ENCODE measurements at regions not wholly inside any gene's neighbourhood (a gene's known extent, or its start where the extent isn't known, plus 50 kb on each side); places are given as distances from the start of the nearest gene placed in this dataset.

DNA sequence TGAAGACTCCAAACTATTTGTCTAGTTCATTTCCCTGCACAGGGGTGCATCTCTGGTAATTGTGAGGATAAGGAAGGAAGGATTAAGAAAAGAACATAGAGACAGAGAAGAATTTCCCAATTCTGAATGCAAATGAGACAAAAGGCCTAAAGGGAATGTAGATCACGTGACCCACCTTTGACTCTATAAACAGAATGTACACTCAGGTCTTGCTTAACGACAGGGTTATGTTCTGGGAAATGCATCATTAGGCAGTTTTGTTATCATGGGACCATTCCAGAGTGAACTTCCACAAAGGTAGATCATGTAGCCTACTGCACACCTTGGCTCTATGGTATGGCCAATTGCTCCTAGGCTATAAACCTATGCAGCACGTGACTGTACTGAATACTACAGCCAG is 252.3 kb upstream of the ZP4 start:
- no peak for DNase-seq

DNA sequence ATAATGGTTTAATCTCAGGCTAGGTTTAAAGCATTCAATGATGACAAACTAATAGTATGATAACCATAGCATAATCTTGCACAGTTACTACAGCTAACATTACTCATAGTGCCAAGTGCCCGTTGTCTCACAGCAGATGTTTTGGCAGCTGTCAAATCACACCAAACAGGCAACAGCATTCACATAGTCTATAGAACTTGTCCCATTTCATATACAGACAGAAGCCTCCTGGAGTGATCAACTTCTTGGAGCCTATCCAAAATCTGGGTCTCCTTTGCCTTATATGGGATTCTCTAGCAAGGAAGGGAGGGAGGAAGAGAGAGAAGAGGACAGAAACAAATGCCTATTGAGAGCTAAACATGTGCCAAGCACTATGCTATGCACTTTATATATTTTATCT is 250.6 kb upstream of the ZP4 start:
- DNase-seq = no peak

DNA sequence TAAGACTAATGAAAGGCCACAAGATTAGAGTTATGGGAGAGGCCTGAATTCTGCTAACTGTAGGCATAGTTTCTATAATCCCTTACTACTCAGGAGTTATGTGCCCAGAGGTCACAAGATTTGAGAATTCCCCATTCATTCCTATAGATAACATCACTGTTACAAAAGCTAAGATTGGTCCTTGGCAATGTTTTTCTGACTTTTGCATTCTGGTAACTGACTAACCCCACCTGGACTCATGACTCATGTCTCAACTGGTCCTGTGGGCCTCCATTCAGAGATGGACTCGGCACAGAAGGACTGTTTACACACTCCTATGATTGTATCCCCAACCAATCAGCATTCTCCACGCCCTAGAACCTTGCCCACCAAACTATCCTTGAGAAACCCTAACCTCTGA is 249.0 kb upstream of the ZP4 start:
- DNase-seq = no peak

DNA sequence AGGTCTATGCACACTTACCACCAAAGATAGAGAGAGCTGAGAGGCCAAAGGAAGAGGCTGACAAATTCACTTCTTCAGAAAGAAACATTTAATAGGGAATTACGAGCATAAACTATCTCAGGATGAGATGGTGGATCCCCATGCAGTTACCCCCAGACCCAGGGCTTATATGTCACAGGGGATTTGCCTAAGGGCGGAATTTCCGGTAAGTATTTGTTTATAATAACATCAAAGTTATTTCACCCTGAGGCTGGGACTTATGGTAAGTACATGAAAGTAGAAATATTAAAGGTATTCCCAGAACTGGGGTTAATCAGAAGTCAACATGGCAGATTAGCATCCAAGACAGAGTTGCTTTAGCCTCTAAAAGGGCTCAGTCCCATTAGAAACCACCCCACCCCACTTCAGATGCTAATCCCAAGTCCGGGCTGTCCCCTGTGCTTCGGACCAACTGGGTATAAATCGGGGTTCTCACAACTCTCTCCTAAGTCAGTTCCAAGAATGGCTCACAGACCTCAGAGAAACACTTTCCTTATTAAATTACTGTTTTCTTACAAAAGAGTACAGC is 247.4 kb upstream of the ZP4 start:
- no peak for DNase-seq

DNA sequence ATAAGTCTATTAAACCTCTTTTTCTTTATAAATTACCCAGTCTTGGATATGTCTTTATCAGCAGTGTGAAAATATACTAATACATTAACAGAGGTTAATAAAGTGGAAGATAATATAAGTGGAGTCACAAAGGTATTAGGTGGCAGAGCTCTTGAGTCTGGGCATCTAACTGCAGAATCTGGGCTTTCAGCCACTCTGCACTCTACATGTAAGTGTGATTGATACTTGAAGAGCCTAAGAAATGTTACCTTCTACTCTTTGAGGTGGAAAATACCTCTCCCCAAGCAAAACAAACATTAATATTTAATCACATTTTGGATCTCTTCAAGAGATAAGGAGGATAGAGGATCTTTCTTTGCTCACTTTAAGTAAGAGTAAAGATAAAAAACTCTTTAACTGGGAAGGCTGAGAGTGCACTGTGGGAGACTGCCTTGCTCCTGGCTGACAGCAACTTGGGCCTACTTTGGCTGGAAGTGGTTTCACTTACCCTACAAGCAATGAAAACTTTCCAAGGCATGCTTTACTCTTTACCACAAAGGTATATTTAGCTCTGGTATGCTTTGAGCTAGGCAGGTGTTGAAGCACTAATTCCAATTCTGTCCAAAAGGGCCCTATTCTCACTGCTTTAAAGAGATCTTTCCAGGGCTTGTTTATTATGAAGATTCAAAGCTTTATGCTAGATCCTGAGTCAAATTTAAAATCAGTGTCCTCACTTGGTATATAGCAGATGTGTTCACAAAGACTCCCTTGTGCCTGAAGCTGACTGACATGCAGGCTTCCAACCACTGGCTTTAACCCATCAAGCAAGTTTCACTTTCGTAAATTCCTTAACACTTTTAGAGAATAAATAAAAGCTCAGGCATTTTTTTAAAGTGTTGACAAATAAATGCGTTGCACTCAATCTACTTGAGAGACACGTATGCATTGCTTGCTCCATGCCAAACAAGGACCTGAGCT is 245.3 kb upstream of the ZP4 start:
- no peak for DNase-seq

DNA sequence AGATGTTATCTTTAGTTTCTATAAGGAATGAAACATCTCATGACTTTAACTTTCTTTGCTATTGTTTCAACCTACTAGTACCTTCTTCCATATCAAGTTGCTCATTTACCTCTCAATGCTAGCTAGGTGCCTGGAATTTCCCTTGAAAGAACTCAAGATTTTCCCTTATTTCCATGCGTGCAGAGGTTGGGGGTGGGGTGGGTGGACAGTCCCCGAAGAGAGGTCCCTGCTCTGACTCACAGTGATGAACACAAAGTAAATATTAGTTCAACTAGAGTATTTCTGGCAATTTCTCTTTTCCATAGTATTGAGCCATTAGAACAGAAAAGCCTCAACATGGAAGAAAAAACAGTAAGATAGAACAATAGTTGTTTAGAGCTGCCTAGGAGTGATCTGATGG is 239.0 kb upstream of the ZP4 start:
- no peak for DNase-seq

DNA sequence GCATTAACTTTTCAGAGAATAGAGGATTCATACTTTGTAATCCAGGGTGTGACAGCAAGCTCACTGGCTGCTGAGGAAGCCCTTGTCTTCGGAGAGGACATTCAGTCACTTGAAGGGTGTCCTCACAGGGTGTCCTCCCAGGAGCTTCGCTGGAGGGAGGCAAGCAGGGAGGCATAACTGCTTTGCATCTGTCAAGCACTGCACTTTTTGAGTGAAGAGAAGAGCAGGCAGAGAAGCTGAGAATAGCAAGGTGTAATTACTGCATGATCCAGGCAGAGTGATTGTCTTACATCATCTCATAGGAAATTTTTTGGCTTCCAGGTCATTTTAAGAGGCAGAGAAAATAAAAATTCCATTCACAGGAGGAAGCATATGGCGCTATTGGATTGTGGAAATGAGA is 232.5 kb upstream of the ZP4 start:
- no peak for DNase-seq

DNA sequence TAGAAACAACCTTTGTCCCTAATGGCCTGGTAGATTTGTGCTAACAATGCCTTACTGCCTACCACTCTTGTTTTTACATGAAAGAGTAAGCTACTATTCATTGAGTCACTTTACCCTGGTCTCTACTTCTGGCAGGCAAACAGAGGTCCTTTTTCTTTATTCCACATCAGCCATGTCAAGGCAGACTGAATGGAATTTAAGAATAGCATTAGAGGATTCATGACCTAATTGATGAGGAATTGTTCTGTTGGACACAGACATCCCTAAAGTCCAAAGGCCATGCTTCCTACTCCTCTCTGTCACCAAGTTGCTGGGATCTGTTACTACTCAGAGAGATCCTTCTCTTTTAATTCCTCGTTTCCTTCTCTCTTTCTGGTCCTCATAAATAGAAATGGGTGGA is 229.1 kb upstream of the ZP4 start:
- DNase-seq = no peak

DNA sequence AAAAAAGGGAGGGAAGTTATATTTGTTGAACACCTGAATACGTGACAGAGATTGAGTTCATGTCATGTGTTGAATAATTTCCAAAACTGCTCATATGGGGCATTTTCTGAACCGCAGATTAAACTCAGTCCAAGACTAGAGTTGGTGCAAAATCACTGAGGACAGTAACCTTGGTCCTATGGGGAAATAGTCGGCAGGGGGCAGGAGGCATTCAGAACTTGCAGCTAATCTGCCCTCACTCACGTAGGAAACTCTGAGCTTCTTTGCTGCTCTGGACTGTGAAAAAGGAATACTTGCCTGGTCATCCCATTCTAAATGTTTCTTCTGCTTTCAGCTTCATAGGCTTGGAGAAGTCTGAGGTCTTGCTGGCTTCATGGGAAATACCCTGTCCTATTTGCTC is 228.3 kb upstream of the ZP4 start:
- no peak for DNase-seq

DNA sequence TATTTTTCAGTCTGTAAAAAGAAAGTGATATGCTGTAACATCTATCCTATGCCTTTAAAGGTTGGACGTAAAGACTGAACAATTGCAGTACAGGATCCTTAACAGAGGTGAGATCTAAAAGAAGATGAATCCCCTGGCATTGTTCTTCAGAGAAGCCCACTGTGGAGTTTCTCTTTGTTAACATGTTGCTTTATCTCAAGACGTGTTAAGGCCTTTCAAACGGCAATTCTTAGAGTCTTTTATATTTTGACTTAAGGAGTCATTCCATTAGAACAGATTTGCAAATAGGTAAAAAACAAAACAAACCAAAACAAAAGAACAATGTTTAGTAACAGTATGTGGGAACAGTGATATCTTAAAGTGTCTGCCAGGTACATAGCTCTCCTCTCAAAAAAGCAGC is 225.1 kb upstream of the ZP4 start:
- DNase-seq = no peak

DNA sequence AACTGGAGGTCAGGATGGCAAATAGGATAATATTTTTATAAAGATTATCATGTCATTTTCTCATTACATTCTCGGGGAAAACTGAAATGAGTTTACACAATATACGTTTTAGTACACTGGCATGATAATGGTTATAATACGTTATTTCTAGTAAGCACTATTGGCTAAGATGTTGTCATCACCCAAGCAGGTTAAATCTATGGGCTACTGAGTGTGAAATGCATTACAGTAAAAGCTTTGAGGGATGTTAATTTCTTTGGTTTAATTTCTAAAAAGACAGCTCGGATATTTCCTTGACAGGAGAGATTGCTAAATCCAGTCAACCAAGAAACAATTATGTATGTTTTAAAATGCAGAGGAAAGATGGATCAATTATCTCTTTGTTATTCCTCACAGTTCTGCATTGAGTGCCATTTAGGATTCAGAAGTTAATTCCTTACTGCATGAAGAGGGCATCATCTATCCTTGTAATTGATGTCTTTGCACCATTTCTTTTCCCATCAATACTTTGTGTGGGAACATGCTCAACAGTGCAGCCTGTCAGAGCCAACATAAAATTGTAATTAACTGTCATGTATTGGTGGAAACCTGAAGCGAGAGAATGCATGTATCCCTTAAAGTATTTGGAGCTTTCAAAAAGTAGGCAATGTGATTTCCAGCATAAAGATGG is 222.4 kb upstream of the ZP4 start:
- DNase-seq = no peak

DNA sequence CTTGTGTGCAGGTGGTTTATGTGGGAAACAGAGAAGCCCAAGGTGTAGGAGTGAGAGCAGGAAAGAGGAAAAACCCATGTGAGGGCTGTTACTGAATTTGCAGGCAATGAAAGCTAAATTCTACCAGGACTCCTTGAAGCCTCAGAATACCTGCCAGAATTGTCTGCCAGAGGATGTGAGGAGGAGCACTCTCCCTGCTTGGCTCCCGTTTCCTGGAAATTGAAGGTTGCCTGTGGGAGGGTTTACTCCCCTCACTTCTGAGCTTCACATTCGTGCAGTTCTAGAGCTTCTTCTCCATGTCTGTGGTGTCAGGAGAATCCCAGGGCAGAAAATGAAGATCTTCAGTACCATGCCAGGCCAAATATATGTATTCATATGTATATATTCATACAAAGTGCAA is 220.8 kb upstream of the ZP4 start:
- DNase-seq = no peak

DNA sequence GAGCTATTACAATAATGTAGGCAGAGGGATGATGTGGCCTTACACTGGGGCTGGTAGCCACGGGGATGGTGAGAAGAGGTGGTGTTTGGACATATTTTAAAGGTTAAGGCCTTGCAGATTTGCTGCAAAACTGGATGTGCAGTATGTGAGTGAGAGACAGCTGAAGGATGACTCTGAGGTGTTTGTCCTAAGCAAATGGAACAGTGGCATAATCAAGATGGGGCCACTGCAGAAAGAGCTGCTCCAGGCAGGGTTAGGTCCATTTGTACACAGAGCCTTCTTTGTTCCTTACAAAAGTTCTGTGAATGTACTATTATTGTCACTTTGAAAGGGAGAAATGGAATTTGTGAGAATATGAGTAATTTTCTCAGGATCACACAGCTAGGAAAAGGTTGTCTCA is 220.4 kb upstream of the ZP4 start:
- no peak for DNase-seq

DNA sequence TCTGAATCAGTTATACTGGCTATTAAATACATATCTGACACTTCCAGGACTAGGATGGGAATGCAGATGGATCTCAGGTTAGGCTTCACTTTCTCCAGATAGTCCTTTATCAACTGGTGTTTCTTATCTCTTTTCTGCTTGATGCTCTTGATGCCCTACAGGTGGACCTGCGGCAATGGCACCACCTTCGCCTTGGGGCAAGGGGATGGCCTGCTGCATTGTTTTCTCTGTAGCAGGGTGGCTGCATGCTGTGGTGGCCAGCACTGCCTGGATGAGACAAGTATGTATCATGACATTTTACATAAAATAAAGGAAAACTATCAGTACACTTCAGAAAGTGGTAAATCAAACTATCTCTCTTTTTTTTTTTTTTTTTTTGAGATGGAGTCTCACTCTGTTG is 217.7 kb upstream of the ZP4 start:
- DNase-seq = no peak

DNA sequence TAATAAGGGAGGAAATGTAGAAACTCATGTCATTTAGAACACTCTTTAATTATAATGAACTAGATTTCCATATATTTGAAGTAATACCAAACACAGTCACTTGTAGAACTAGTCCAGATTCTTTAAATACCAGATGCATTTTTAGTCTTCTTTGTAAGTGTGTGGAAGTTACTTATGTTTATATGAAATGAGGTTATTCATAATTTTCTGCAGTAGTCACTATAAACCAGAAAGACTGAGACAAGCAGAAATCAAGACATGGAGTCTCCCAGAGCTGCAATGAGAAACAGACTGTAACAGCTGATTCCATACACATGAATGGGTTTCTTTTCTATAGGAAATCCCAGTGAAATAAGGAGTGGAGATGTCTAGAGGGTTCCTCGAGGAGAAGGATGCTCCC is 216.6 kb upstream of the ZP4 start:
- DNase-seq = no peak

DNA sequence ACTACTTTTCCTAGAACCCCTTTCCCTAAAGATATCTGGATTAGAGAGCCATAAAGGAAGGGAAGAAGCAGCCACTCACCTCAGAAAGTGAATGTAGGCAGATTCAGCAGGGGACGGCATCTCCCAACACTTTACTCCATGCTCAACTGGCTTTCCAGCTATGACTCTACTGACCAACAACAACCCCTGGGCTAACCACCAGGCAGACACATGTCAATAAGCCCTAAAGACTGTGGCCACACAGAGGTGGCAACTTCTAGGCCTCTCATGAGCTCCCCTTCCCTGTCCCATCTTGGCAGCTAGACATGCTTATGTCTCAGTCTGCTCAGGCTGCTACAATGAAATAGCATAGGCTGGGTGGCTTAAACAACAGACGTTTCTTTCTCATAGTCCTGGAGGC is 214.0 kb upstream of the ZP4 start:
- no peak for DNase-seq

DNA sequence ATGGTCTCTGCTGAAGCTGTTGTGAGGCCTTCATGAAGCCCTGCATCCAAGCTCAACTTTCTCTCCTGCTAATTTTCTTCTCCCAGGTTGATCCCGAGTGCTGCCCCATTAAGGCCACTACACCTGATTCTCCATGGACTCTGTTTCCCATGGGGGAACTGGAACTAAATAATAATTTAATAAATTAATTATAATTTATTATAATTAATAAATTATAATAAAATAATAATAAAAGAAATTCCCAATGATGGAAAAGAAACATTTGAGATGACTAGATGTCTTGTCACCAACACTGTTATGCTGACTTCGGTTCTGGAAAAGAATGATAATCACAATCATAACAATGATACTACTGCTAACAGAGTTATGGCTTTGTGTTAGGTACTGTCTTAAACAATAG is 211.2 kb upstream of the ZP4 start:
- DNase-seq = no peak

DNA sequence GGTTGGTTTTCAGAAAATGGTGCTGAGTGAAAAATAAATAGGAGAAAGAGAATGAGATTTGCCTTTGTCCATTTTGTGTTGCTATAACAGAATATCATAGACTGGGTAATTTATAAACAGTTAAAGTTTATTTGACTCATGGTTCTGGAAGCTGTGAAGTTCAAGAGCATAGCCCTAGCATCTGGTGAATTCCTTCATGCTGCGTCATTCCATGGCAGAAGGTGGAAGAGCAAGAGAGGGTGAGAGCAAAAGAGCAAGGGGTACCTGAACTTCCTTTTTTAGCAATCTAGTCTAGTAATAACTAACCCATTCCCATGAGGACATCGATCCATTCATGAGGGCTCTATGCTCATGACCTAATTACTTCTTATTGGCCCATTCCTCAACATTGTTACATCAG is 209.1 kb upstream of the ZP4 start:
- DNase-seq = no peak

DNA sequence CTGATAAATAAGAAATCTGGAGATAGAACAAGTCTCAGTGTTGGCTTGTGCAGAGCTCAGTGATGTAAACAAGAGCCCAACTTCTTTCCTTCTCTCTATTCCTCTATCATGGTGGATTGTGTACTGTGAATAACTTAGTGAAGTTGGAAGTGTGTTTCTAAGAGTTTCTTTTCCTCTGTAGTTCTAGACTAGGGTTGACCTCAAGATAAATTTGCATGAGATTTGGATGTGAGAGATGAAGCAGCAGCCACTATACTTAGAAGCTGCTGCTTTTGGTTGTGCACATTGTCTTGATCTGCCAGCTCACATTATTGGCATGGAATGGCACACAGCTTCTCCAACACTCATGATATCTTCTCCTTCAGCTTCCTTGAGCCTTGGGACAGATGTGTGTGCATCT is 198.9 kb upstream of the ZP4 start:
- no peak for DNase-seq

DNA sequence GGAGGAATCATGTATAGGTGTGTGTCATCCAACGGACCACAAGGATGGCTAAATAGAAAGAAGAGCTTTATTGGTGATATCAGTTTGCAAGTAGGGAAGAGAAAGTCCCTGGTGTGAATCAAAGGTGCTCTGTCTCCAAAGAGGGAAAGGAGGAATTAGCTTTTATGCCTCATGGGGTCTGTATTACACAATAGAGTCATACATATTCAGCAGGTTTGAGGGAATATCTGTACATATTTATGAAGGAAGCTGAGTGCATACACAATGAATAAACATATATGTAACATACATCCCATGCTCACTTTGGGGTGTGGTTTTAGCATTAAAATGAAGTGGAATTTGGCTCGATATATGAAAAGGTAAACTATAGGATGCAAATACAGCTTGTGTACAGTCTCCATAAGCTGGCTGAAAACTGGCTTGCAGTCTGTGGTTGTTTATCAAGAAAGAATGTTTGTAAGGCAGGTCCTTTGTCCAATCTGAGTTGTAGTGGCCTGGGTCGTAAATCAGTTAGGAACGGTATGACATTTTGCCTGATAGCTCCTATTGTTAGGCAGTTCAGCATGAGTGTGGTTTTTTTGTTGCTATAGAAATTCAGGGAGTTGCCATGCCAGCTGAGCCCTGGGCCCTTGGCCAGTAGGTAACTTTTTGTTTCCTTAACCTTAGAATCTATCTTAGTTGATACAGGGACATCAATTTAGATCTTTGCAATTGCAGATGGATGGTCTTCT is 198.0 kb upstream of the ZP4 start:
- DNase-seq = no peak

DNA sequence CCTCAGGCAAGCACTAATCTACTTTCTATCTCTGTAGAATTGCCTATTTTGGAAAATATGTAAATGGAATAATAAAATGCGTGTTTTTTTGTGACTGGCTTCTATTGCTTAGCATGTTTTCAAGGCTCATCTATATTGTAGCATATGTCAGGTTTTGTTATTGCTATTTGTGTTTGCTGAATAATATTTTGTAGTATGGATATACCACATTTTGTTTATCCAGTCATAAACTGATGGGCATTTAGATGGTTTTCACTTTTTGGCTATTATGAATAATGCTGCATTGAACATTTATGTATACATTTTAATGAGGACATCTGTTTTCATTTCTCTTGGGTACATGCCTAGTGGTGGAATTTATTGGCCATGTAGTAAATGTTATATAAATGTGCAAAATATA is 183.3 kb upstream of the ZP4 start:
- no peak for DNase-seq

DNA sequence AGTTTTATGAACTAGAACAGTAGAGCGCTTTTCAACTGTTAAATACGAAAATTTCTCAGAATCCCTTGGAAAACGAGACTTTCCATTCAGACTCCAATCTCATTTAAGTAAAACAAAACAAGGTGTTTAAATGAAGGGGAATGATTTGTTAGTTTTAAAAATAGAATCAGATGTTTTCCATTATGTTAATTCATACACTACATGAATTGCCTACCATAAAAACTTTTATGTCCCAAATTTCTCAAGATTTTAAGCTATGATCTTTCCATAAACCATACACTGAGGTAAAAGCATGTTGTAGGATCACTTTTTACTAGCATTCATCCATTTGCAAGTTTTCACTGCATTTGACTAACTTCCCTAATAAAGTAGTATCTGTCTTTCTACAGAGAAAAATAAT is 180.3 kb upstream of the ZP4 start:
- DNase-seq = no peak

DNA sequence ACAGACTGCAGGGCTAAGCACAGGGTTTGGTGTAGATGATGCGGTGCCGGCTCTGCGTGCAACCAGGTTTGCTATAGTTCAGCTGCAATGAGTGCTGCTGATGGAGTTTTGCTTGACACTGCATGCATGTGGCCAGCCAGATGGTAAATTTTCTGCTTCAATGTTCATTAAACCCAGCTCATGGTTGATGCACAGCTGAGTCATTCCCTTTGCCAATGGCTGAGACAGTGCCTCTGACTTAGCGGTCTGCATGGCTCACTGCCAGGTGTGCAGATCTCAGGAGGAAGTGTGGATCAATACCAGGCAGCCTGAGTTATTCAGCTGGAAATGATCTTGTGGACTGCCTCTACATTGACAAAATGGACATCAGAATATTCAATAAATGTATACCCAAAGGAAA is 172.7 kb upstream of the ZP4 start:
- DNase-seq = peak; percentile 37

All from T1000 (cell line).